ENCODE measurements at regions not wholly inside any gene's neighbourhood (a gene's known extent, or its start where the extent isn't known, plus 50 kb on each side); places are given as distances from the start of the nearest gene placed in this dataset.

DNA sequence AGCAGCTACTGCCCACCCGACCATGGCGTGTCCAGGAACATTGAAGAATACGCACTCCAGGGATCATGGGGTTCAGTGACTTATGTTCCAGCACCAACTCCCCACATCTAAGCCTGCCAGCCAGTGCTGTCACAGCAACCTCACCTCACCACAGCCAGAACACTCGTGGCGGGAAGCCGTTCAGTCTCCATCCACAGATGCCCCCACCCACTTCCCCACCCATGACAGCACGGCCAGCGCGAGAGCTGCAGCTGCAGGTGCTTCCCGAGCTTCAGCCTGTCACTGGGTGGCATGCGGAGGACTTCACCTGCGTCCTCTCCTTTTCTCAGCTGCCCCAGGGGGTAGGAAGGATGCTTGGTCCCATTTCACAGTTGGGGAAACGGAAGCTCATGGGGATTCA lies 50.3 kb downstream of the RBFOX3 start:
- POLR2A ChIA-PET, result no interaction called here
- FAIRE-seq, result no peak

More for the DNA sequence above, 50.3 kb downstream of the RBFOX3 start:
- no TSS peak for BruUV-seq (replicated peaks)
- Histone ChIP-seq H3K9me3 (ENCODE audit: low read length) (no peaks in the 10 kb centered on the region), H3K9ac (ENCODE audit: insufficient read depth, low read depth, low read length) (no peak overlapping the region), H3K4me3 (replicated peaks in 1 of 3; ENCODE audit: insufficient read depth in 1 of 3, low read depth in 2 of 3, low read length in 3 of 3) (no peak overlapping the region), H3K4me2 (ENCODE audit: low read depth, low read length) (no peak overlapping the region), H3K36me3 (replicated peaks in 1 of 2; ENCODE audit: control insufficient read depth in 1 of 2, insufficient read depth in 2 of 2, low read length in 2 of 2) (no peaks in the 10 kb centered on the region), H3K27me3 (ENCODE audit: control insufficient read depth in 1 of 2, insufficient read depth in 2 of 2, low read length in 2 of 2) (peaks cover 8 to 71% of the 10 kb centered on the region in 2 experiments; a peak in 4 of 5 replicates), H2AFZ (ENCODE audit: low read length) (no peak overlapping the region), H3K79me2 (ENCODE audit: insufficient read depth, low read length) (no peaks in the 10 kb centered on the region), H3K27ac (ENCODE audit: extremely low read length, insufficient read depth, low read length) (no peak overlapping the region), H4K20me1 (ENCODE audit: insufficient read depth, low read length) (0 out of 2 replicates have a peak, but pooled peaks cover 3% of the 10 kb centered on the region), H3K4me1 (ENCODE audit: insufficient read depth, low read length) (no peaks in the 10 kb centered on the region)
- 33% methylated on average over 13 of the region's 13 CpGs for WGBS (ENCODE audit: low lambda C conversion rate)
- CTCF ChIA-PET (ENCODE audit: low intra/inter-chr PET ratio, low total read pairs), result no interaction called here
- intact Hi-C loops (cut with micrococcal nuclease; ENCODE audit: unreplicated experiment) (no loop called here), in situ Hi-C loops (cut with HindIII; ENCODE audit: extremely low pct_ligation_motif_present, low pct_unique_long_range_greater_than_20kb) (no loop called here)
- DNase-seq (ENCODE audit: low spot score) (no peak), ATAC-seq (no peak)
- TF ChIP-seq ZNF776 (CRISPR knock-in tag; IDR thresholded peaks at IDR 0.05), result no peak
- TF ChIP-seq ZNF12 (CRISPR knock-in tag; IDR thresholded peaks at IDR 0.05), result no peak
- TF ChIP-seq, protein P1, sequence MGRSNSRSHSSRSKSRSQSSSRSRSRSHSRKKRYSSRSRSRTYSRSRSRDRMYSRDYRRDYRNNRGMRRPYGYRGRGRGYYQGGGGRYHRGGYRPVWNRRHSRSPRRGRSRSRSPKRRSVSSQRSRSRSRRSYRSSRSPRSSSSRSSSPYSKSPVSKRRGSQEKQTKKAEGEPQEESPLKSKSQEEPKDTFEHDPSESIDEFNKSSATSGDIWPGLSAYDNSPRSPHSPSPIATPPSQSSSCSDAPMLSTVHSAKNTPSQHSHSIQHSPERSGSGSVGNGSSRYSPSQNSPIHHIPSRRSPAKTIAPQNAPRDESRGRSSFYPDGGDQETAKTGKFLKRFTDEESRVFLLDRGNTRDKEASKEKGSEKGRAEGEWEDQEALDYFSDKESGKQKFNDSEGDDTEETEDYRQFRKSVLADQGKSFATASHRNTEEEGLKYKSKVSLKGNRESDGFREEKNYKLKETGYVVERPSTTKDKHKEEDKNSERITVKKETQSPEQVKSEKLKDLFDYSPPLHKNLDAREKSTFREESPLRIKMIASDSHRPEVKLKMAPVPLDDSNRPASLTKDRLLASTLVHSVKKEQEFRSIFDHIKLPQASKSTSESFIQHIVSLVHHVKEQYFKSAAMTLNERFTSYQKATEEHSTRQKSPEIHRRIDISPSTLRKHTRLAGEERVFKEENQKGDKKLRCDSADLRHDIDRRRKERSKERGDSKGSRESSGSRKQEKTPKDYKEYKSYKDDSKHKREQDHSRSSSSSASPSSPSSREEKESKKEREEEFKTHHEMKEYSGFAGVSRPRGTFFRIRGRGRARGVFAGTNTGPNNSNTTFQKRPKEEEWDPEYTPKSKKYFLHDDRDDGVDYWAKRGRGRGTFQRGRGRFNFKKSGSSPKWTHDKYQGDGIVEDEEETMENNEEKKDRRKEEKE (IDR thresholded peaks at IDR 0.05), result no peak
- TF ChIP-seq SETDB1 (CRISPR knock-in tag; IDR thresholded peaks at IDR 0.05; ENCODE audit: borderline replicate concordance), result no peak
- TF ChIP-seq, protein P2, sequence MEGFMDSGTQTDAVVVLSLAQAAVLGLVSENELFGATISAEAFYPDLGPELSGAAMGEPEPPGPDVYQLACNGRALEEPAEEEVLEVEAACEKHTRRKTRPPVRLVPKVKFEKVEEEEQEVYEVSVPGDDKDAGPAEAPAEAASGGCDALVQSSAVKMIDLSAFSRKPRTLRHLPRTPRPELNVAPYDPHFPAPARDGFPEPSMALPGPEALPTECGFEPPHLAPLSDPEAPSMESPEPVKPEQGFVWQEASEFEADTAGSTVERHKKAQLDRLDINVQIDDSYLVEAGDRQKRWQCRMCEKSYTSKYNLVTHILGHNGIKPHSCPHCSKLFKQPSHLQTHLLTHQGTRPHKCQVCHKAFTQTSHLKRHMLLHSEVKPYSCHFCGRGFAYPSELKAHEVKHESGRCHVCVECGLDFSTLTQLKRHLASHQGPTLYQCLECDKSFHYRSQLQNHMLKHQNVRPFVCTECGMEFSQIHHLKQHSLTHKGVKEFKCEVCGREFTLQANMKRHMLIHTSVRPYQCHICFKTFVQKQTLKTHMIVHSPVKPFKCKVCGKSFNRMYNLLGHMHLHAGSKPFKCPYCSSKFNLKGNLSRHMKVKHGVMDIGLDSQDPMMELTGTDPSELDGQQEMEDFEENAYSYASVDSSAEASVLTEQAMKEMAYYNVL (CRISPR knock-in tag; IDR thresholded peaks at IDR 0.05; ENCODE audit: borderline replicate concordance), result no peak
- TF ChIP-seq ATRX (CRISPR knock-in tag; IDR thresholded peaks at IDR 0.05; ENCODE audit: borderline replicate concordance), result no peak
- no peak for TF ChIP-seq ZNF788 (CRISPR knock-in tag; IDR thresholded peaks at IDR 0.05; ENCODE audit: borderline replicate concordance)
- TF ChIP-seq KLF12 (CRISPR knock-in tag; IDR thresholded peaks at IDR 0.05; ENCODE audit: borderline replicate concordance), result no peak
- no peak for TF ChIP-seq KDM4B (CRISPR knock-in tag; IDR thresholded peaks at IDR 0.05)

Measured in HepG2 (cell line).